Uterus (tissue), 3 donors: ENCODE measurements at regions not wholly inside any gene's neighbourhood (a gene's known extent, or its start where the extent isn't known, plus 50 kb on each side); places are given as distances from the start of the nearest gene placed in this dataset.
"Not testable (repeated sequence)": the region's sequence is repeated elsewhere in the genome, so short reads cannot be mapped to it uniquely, and the experiment has no call there.

Experiments
- DNase-seq, 2 donors: peaks; one replicate each; pipeline ENCODE4 v3.0.0-alpha.2; 2019 to 2020
- H3K27ac ChIP-seq, 2 donors: fragments of 200-600 bp; sonication (generic); 1 replicate in 1 of 2; 2 replicates in 1 of 2; pipeline ENCODE4 v1.5.1; 2016 to 2018
- H3K27me3 ChIP-seq, 2 donors: fragments of 200-600 bp; sonication (generic); one replicate each; pipeline ENCODE4 v1.5.1; 2018 to 2019; ENCODE audit warnings: control low read depth in 1 of 2
- H3K36me3 ChIP-seq, 2 donors: fragments of 200-600 bp; sonication (generic); one replicate each; pipeline ENCODE4 v1.5.1; 2019; ENCODE audit warnings: control low read depth in 1 of 2
- H3K4me1 ChIP-seq, 2 donors: fragments of 200-600 bp; sonication (generic); one replicate each; pipeline ENCODE4 v1.5.1; 2018 to 2019; ENCODE audit warnings: control low read depth in 1 of 2
- H3K4me3 ChIP-seq, 2 donors: fragments of 200-600 bp; sonication (generic); 1 replicate in 1 of 2; 2 replicates in 1 of 2; pipeline ENCODE4 v1.5.1; 2018 to 2019; ENCODE audit warnings: mild to moderate bottlenecking in 1 of 2
- H3K9me3 ChIP-seq, 2 donors: fragments of 200-600 bp; sonication (generic); one replicate each; pipeline ENCODE4 v1.5.1; 2019; ENCODE audit warnings: control low read depth in 1 of 2
- POLR2A ChIP-seq, 2 donors: fragments of 450-650 bp; IDR thresholded peaks; one replicate each; pipeline ENCODE4 v1.6.1; 2016; ENCODE audit warnings: antibody characterized with exemption in 2 of 2, mild to moderate bottlenecking in 1 of 2, moderate library complexity in 1 of 2
- intact Hi-C: fragments of 100-400 bp; cut with DNase I; formaldehyde crosslinking; loops from one replicate; pipeline ENCODE4 v1.15.1; 2023; ENCODE audit warnings: low total_unique reads
- TF ChIP-seq, protein P1 (sequence below), 4 experiments: fragments of 200-600 bp in 2 of 4; fragments of 450-650 bp in 2 of 4; sonication (generic) in 2 of 4; IDR thresholded peaks; one replicate each; pipeline ENCODE4 v1.5.1; 2016 to 2019; ENCODE audit warnings: antibody characterized with exemption in 4 of 4, mild to moderate bottlenecking in 2 of 4, moderate library complexity in 1 of 4
- donor health status: DM: yes; HTN: yes; CAD: no.

DNA sequence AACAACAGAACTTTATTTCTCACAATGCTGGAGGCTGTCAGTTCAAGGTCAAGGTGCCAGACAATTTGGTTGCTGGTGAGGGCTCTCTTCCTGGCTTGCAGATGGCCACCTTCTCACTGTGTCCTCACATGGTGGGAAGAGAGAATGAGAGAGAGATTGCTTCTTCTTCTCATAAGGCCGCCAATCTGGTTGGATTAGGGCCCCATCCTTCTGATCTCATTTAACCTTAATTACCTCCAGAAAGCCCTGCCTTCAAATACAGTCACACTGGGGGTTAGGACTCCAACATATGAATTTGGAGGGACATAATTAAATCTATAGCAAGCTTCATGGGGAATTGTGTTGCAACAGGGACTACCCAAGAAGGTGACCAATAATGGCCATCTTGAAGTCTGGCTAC, 110.2 kb downstream of the LHX2 start:
- H3K36me3 ChIP-seq: no peaks in the 10 kb centered on the region
- no peak for DNase-seq
- H3K9me3 ChIP-seq: no peaks in the 10 kb centered on the region
- H3K4me1 ChIP-seq: no peaks in the 10 kb centered on the region
- H3K27ac ChIP-seq: no peak overlapping the region
- H3K27me3 ChIP-seq: no peaks in the 10 kb centered on the region
- H3K4me3 ChIP-seq: no peak overlapping the region
- TF ChIP-seq POLR2A (IDR thresholded peaks at IDR 0.05): no peak
- TF ChIP-seq, protein P1, sequence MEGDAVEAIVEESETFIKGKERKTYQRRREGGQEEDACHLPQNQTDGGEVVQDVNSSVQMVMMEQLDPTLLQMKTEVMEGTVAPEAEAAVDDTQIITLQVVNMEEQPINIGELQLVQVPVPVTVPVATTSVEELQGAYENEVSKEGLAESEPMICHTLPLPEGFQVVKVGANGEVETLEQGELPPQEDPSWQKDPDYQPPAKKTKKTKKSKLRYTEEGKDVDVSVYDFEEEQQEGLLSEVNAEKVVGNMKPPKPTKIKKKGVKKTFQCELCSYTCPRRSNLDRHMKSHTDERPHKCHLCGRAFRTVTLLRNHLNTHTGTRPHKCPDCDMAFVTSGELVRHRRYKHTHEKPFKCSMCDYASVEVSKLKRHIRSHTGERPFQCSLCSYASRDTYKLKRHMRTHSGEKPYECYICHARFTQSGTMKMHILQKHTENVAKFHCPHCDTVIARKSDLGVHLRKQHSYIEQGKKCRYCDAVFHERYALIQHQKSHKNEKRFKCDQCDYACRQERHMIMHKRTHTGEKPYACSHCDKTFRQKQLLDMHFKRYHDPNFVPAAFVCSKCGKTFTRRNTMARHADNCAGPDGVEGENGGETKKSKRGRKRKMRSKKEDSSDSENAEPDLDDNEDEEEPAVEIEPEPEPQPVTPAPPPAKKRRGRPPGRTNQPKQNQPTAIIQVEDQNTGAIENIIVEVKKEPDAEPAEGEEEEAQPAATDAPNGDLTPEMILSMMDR (IDR thresholded peaks at IDR 0.05): no peak
- intact Hi-C loops: loop anchor here (10.0 kb wide), 1 partner anchor 203 kb away; no protein-coding TSS in a partner anchor

DNA sequence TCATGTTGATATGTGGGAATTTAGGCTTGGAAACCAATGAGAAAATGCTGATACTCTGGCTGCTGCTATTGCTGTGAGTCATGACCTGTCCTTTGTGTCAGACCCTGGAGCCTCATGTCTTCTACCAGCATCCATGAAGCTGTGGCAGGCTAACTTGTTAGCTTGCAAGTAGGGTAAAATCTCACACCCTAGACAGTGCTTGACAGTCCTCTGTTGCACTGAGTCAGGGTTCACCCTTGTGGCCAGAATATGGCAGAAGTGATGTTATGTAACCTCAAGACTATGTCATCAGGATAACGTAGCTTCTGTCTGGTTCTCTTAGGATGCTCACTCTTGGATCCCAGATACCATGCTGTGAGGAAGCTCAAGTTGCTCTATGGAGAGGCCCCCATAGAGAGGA, 110.8 kb downstream of the LHX2 start:
- no peaks in the 10 kb centered on the region for H3K4me1 ChIP-seq
- no peak for DNase-seq
- no peak overlapping the region for H3K4me3 ChIP-seq
- H3K9me3 ChIP-seq: no peaks in the 10 kb centered on the region
- H3K36me3 ChIP-seq: no peaks in the 10 kb centered on the region
- H3K27ac ChIP-seq: no peak overlapping the region
- H3K27me3 ChIP-seq: no peaks in the 10 kb centered on the region
- TF ChIP-seq, protein P1 (IDR thresholded peaks at IDR 0.05): no peak
- no peak for TF ChIP-seq POLR2A (IDR thresholded peaks at IDR 0.05)
- intact Hi-C loops: loop anchor here (10.0 kb wide), 1 partner anchor 202 kb away; no protein-coding TSS in a partner anchor

DNA sequence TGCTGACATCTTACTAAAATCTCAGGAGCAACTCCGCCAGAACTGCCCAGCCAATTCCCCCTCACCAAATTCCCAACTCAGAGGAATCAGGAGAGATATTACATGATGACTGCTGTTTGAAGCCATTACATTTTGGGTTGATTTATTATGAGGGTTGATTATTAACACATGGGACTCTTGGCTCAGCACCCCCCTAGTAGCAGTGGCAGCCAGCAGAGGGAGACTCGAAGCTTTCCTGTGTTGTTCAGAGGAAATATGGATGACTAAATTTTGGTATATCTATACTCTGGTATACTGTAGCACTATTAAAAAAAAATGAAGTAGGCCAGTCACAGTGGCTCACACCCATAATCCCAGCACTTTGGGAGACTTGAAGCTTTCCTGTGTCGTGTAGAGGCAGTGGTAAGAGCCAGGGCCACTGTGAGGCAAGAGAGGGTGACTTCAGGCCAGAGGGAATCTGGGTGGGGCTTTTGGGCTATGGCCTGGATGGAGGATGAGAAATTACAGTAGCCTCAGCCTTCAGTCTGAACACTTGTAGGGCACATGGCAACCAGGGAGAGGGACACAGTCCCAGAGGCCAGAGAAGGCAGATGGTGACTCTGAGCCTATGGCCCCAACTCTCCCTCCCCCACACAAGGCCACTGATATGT, 111.4 kb downstream of the LHX2 start:
- Histone ChIP-seq H3K27me3 (no peaks in the 10 kb centered on the region), H3K4me1 (no peaks in the 10 kb centered on the region), H3K9me3 (no peaks in the 10 kb centered on the region), H3K27ac (no peak overlapping the region), H3K4me3 (no peak overlapping the region), H3K36me3 (no peaks in the 10 kb centered on the region)
- no peak for DNase-seq
- TF ChIP-seq, protein P1 (IDR thresholded peaks at IDR 0.05): no peak
- TF ChIP-seq POLR2A (IDR thresholded peaks at IDR 0.05): no peak
- intact Hi-C loops: loop anchor here (10.0 kb wide), 1 partner anchor 202 kb away; no protein-coding TSS in a partner anchor

DNA sequence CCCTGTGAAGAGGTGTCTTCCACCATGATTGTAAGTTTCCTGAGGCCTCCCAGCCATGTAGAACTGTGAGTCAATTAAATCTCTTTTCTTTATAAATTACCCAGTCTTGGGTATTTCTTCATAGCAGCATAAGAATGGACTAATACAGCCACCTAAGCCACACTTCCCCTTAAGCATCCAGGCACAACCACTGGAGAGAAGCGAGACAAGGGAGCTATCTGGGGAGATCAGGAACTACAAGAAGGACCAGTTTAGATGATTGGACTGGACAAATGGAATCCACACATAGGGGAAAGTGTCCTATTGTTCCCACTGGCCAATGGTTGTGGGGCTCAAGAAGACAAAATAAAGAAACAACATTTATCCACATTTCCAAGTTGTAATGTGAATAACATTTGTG, 112.1 kb downstream of the LHX2 start:
- DNase-seq, H3K4me3 ChIP-seq, H3K27me3 ChIP-seq, H3K36me3 ChIP-seq, H3K9me3 ChIP-seq, H3K27ac ChIP-seq, H3K4me1 ChIP-seq: not testable (repeated sequence)
- intact Hi-C loops: loop anchor here (10.0 kb wide), 1 partner anchor 201 kb away; no protein-coding TSS in a partner anchor

DNA sequence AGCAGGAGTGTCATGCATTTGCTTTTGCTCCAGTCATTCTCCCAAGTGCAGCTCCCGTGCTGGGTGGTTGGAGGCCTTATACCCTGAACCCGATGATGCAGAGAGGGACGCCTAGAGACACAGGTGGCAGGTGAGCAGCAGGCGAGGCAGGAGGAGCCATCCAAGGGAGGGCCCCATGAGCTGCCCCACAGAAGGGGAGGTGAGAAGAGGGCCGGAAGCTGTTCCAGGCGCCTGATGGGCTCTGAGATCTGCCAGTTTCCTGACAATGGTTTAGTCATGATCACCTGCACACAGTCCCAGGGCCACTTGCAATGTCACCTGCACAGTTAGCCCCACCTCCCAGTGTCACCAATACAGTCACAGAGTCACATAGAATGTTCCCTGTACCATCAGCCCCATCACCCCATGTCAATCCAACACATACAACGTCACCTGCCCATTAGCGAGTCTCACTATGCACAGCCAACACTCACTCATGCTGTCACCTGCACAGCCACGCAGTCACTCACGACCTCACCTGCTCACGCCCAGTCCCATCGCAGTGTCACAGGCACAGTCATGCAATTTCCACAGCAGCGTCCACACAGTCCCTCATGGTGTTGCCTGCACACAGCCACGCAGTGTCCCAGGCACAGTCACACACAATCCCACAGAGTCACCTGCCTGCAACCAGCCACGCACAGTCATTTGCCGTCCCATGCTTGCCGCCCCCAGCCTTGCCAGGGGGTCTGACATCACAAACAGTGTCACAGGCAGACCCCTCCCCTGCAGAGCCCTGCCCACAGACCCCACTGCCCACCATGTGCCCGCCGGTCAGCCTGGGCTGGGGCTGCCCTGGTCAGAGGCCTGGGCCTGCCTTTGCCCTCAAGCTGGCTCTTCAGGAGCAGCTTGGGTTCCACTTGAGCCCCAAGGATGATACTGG, 113.4 kb downstream of the LHX2 start:
- no peaks in the 10 kb centered on the region for H3K36me3 ChIP-seq
- no peak overlapping the region for H3K4me3 ChIP-seq
- H3K4me1 ChIP-seq: no peaks in the 10 kb centered on the region
- no peak overlapping the region for H3K27ac ChIP-seq
- intact Hi-C loops: loop anchor here (10.0 kb wide), 1 partner anchor 200 kb away; no protein-coding TSS in a partner anchor
- TF ChIP-seq, protein P1 (IDR thresholded peaks at IDR 0.05): no peak
- no peak for TF ChIP-seq POLR2A (IDR thresholded peaks at IDR 0.05)
- H3K9me3 ChIP-seq: no peaks in the 10 kb centered on the region
- DNase-seq: no peak
- no peaks in the 10 kb centered on the region for H3K27me3 ChIP-seq
